PC-9 (cell line): ENCODE measurements at regions not wholly inside any gene's neighbourhood (a gene's known extent, or its start where the extent isn't known, plus 50 kb on each side); places are given as distances from the start of the nearest gene placed in this dataset.

Source experiments
- CTCF ChIP-seq: fragments of 200-600 bp; sonication (generic); conservative IDR thresholded peaks from 2 replicates; pipeline ENCODE4 v1.6.1; 2017; ENCODE audit warnings: mixed run types, antibody characterized with exemption, mild to moderate bottlenecking, moderate library complexity
- EZH2 ChIP-seq: fragments of 200-600 bp; sonication (generic); IDR thresholded peaks from 2 replicates; pipeline ENCODE4 v1.8.0; 2017; ENCODE audit warnings: antibody characterized with exemption, low read depth

GRCh38 chr6:117840541-117840983 is 66.5 kb upstream of the SLC35F1 start:
- TF ChIP-seq CTCF (peak; percentile 86), EZH2 (no peak)
